ENCODE measurements at regions not wholly inside any gene's neighbourhood (a gene's known extent, or its start where the extent isn't known, plus 50 kb on each side); places are given as distances from the start of the nearest gene placed in this dataset.
"Not testable (repeated sequence)": the region's sequence is repeated elsewhere in the genome, so short reads cannot be mapped to it uniquely, and the experiment has no call there.

- DNase-seq = not testable (repeated sequence)
These were observed 184.8 kb upstream of the LHX8 start for GRCh38 chr1:74949348-74949747.

GRCh38 chr1:74951981-74952380 lies 182.2 kb upstream of the LHX8 start:
- DNase-seq = not testable (repeated sequence)

GRCh38 chr1:74952786-74953185 lies 181.4 kb upstream of the LHX8 start:
- DNase-seq = no peak

GRCh38 chr1:74953622-74954021 lies 180.6 kb upstream of the LHX8 start:
- DNase-seq = no peak

GRCh38 chr1:74963120-74963519 lies 171.1 kb upstream of the LHX8 start:
- DNase-seq = no peak

GRCh38 chr1:74964508-74965102 lies 169.6 kb upstream of the LHX8 start:
- peak in 1 of 3 donors; percentile 7 for DNase-seq

- DNase-seq = no peak
These were observed 164.5 kb upstream of the LHX8 start for GRCh38 chr1:74969566-74970135.

GRCh38 chr1:74971982-74972381 lies 162.2 kb upstream of the LHX8 start:
- no peak for DNase-seq

GRCh38 chr1:74976491-74976890 lies 157.7 kb upstream of the LHX8 start:
- DNase-seq = no peak

- DNase-seq = not testable (repeated sequence)
These were observed 141.7 kb upstream of the LHX8 start for GRCh38 chr1:74992448-74992847.

- no peak for DNase-seq
These were observed 138.4 kb upstream of the LHX8 start for GRCh38 chr1:74995821-74996220.

- DNase-seq = no peak
These were observed 123.6 kb upstream of the LHX8 start for GRCh38 chr1:75010547-75010946.

GRCh38 chr1:75014250-75014649 lies 119.9 kb upstream of the LHX8 start:
- no peak for DNase-seq

- DNase-seq = no peak
These were observed 111.2 kb upstream of the LHX8 start for GRCh38 chr1:75023005-75023404.

- no peak for DNase-seq
These were observed 99.8 kb upstream of the LHX8 start for GRCh38 chr1:75034376-75034775.

- no peak for DNase-seq
These were observed 98.7 kb upstream of the LHX8 start for GRCh38 chr1:75035536-75035935.

- no peak for DNase-seq
These were observed 81.0 kb upstream of the LHX8 start for GRCh38 chr1:75053207-75053606.

- no peak for DNase-seq
These were observed 75.8 kb upstream of the LHX8 start for GRCh38 chr1:75058424-75058823.

- no peak for DNase-seq
These were observed 72.1 kb upstream of the LHX8 start for GRCh38 chr1:75062111-75062510.

GRCh38 chr1:75067975-75068374 lies 66.2 kb upstream of the LHX8 start:
- DNase-seq = no peak

GRCh38 chr1:75074831-75075395 lies 59.3 kb upstream of the LHX8 start:
- no peak for DNase-seq

- DNase-seq = no peak
These were observed 54.5 kb upstream of the LHX8 start for GRCh38 chr1:75079538-75080290.

- no peak for DNase-seq
These were observed 51.0 kb upstream of the LHX8 start for GRCh38 chr1:75083223-75083622.

All from suppressor macrophage treated with lipopolysaccharide for 1 hour (primary cell).